Colon (tissue), 2 donors: ENCODE measurements at regions not wholly inside any gene's neighbourhood (a gene's known extent, or its start where the extent isn't known, plus 50 kb on each side); places are given as distances from the start of the nearest gene placed in this dataset.

Experiments used
- FAIRE-seq: peaks from 2 replicates; lab custom pipeline; 2012; peaks lifted over from hg19 to GRCh38; lab: Jason Lieb, UNC
- donor health status: control.
- donor health status: control.

DNA sequence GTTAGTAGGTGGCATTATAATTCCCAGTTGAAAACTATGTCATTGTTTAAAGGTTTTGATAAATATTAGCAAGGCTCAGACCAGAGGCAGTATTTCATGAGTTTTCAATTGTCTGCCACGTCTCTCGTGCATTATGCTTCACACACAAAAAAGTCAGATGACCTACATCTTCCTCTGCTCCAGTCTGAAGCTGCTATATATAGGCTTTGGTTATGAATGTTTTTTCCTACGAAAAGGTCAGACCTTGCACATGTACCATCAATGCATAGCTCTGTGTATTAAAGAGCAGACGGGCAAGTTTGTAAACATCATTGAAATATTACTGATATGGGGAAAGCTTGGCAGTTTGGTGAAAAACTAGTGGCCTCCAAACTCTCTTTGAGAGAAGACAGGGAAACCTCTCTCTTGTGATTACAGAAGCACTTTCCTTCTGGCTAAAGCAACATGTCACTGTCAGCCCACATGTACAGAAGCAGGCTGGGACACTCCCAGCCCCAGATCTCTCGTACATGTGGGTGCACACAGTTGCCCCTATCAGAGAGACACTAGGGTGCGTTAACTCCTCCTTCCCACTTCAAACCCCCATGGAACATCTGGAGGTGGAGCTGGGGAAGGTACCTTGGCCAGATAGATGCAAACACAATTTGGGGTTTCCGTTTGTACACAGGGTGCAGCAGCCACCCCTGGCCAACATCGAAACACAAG, 184.0 kb upstream of the BCL6 start:
- FAIRE-seq: no peak

DNA sequence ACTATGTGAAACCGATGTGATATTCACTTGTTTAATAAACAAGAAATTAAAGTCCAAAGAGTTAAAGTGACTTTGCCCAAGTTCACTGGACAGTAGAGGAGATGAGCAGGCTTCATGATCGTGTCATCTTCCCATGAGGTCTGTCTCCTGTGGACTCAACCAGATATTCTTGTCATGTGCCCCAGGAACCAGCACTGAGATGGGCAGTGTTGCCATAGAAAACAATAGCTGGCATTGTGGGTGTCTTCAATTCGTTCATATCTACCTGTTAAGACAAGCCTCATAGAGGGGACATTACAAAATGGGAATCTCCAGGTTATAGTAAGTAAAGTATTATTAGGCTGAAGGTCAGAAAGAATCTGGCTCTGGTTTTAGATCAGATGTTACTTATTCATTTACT, 184.8 kb upstream of the BCL6 start:
- no peak for FAIRE-seq

DNA sequence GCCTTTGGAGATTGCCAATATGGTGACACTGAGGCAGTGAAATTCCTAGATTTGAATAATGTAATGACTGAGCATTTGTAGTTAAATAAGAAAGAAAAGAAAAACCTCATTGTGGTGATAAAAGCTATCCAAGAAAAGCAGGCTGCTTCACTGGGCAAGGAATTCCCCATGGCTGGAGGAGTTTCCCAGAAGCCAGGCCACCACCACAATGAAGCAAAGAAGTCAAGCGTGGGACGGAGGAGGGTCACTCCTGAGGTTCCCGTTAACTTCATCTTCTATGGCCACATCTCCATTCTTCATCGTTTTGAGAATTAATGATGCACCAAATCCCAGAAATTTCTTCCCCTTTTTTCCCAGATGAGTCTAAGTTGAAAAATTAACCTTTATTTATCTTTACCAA, 185.8 kb upstream of the BCL6 start:
- FAIRE-seq: no peak

DNA sequence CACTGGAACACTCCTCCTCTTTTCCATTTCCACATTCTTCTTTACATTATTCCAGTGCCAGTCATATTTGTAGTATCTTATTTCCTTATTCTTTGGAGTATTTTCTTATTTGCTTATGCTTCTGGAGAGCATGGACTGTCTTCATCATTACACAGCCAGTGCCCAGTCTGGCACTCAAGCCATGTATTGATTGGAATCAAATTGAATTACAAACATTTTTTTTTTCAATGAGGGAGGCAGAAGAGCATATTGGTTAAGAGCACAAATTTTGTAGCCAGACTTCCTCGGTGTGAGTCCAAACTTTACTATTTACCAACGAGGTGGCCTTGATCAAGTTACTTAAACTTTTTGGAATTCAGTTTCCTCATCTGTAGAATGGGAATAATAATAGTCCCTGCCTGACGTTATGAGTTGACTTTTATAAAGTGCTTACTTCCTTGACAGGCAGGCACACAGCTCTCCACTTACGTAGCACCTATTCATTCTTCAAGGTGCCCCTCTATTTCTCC, 186.6 kb upstream of the BCL6 start:
- FAIRE-seq: no peak

DNA sequence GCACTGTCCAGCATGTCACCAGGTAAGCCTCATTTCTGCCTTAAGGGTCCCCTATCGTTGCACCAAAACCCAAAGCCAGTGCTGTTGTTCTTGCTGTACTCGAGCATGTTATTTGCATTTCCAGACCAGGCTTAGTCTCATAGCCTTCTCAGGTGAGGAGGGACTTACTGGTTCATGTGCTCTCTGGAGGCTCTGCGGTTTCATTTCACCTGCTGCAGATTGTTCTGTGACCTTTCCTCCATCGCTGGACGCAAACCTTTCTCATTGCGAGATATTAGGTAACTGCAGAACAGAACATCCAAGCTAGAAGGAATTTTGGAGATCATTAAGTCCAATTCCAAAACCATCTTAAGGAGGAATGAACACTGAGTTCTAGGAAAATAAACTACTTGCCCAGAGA, 187.3 kb upstream of the BCL6 start:
- FAIRE-seq: no peak

DNA sequence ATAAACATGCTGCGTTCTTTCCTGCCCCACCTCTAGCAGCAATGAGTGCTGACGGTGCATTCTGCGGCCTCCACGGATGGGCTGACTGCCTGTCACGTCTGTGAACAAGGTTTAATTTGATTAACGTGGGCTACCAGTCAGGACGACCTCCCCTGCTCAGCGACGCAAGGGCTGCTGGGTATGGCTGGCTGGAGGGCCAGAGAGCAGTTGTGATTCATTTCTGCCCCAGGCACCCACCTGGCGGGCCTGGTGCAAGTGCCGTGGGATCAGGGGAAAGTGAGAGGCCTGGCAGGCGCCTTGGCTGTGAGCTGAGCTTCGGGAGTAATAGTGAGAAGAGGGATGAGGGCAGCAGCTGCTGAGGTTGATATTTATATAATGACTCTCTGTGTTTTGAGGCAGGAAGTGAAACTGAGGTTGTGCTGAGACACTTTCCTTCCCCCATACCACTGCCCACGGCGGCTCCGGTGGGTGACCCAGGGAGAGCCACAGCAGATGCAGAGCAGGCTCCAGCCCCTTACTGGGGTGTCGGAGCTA, 190.4 kb upstream of the BCL6 start:
- no peak for FAIRE-seq

DNA sequence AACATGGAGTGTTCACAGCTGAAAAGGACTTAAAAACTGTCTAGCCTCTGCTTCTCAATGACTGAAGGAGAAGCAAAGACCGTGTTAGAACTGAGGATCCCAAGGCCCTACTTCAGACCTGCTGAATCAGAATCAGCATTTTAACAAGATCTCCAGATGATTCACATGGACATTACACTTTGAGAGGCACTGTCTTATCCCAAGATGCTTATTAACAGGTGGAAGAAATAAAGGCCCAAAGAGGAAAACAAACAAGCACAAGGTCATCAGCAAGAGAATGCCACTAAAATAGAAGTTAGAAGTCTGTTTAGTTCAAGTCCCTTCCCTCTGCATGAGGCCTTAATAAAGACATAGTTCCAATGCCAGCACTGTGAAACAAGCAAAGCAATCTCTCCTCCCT, 191.4 kb upstream of the BCL6 start:
- no peak for FAIRE-seq

DNA sequence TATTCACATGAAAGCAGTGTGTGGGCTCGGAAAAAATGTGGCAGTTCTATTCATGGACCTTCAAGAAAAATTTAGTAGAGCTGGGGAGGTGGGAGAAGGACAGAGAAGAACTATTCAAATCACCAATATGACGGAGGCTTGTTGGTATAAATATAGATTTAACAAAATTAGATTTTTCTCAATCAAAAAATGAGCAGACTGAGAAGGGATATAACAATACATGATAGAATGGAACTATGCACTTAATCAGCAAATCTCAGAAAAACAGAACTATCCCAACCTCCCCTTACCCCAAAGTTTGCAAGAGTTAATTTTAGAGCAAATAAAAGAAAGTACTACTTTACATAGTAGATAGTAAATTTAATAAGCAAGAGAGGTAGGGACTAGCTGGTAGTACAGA, 194.6 kb upstream of the BCL6 start:
- FAIRE-seq: no peak

DNA sequence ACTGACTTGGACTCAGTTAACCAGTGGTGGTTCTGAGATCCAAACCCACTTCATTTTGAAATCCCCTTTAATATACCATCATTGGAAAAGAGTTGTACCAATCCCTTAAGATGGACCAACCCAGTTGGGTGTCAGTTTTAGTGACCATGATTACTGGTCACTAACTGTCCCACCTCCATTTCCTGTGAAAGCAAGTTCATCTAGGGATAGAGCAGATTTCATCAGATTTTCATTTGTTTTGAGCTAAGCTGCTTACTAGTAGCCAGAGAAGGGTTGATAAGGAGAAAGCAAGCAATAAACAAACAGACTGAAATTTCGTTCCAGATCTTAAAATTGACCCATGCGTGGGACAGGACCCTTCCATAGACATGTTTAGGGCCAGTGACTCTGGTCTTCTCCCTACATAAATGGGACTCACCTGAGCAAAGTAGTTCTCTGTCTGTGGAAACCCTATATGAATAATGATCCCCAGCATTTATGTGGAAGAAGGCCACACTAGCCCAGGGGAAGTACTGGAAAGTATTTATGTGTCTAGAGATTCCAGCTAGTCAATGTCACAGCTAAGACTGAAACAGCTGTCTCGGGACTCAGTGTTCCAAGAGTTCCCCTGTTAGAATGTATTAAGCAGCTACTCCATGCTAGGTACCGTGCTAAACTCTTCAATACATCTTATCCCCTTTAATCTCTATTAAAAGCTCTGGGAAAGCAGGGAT, 196.0 kb upstream of the BCL6 start:
- no peak for FAIRE-seq

DNA sequence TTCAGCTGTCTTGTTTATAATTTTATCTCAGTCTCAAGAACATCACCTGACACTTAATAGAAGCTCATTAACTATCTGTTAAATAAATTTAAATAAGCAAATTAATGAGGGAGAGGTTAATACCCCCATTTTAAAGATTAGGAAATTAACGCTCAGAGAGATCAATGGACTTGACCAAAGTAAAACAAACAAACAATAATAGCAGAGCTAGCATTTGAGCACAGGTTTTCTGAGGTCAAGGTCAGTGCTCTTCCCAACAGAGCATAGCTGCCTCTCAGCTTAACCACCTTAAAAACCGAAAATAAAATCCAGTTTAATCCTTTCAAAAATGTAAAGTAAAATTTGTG, 196.6 kb upstream of the BCL6 start:
- no peak for FAIRE-seq

DNA sequence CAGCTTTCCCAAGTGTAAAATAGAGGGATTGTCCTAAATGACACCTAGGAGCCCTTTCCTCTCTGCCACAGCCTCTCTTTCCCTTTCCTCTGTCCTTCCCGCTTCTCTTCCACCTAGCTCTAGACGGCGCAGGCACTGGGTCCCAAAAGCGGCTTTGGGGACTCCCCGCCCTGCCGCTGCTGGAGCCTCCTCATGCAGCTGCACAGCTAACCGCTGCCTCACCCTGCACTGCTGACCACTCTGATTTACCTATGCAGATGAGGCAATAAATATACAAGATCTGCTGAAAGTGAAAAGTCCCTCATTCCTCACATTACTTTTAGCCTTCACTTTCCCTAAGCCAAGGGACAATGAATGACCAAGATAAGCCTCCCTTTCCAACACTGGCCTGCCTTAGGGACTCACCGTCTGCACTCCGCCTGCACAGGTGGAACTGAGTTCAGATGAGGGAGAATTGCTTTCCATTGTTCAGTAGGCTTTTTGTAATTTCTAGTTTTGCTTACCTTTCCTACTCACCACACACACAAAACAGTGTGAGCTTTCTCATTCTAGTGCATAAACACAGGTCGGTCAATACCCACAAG, 197.5 kb upstream of the BCL6 start:
- no peak for FAIRE-seq

DNA sequence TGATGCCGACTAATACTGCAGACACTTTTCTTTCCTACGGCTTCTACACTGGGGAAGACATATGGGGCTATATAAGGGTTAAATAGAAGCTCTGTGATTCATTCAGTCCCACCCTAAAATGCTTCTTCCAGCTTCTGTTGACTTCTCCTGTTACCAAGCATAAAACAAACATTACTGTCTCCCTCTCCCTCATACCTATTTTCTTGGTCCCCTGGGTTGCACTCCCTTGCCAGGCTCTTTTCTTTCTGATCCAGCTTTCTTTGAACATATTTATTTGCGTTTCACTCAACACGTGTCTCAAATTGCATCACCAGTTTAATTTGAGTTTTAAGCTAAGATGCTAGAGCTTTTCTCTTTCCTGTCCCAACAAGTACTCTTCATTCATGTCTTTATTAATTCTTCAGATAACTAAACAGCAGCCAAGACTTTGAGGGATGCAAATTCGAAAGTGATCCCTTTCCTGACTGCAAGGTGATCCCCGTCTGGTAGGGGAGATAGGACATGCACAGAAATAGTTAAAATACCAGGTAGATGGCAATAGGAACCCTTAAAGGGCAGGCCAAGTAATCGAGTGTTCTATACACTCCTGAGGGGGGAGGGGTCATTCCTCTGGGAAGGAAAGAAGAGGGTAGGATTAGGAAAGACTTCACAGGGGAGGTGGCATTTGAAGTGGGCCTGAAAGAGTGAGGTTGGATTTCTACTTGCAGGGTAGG, 198.6 kb upstream of the BCL6 start:
- no peak for FAIRE-seq

DNA sequence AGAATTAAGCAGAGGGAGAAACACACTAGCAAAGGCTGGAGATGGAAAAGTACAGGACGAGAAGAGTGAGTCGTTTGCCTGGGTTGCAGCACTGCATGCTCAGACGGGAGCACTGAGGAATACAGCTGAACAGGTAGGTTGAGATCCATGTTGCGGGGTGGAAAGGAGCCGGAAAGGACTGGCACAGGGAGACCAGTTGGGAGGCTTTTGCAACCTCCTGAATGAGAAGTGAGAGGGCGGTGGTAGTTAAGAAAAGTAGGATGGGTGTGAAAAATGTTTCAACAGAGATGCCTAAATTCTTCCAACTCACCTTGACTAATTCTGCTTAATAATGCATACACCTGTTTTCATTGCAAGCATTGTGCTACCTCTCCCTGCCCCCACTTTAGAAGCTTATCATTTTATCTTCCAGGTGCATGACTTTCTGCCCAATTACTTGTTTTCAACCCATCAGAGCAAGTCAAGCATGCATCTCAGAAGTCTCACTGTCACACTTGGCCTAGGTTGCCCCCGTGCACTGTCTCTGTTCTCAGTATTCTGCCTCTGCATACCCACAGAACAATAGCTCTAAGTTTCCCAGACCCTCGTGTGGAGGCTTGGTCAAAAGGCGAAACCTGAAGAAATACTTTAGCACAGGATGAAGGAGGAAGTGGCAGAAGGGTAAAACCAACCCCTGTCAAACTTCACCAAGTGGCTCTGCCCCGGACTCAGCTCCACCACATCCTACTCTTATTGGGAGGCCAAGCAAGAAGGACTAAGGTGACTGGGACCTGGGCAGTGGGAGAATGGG, 199.3 kb upstream of the BCL6 start:
- no peak for FAIRE-seq

DNA sequence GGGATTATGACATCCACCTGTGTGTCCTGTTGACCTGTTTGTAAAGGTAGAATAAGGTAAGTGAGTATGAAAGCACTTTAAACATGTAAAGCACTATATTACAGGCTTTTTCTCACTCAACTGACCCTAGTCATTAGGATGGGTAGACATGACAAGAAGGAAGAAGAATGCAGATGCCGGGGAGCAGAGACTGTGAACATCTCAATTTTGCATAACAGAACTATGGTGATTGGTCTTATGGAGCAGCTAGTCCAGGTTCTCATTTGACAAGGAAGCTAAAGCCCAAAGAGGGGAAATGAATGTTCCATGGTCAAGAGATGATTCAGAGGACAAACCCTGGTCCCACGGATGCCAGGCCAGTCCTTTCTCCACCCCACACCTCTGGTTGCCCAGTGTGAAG, 200.1 kb upstream of the BCL6 start:
- no peak for FAIRE-seq

DNA sequence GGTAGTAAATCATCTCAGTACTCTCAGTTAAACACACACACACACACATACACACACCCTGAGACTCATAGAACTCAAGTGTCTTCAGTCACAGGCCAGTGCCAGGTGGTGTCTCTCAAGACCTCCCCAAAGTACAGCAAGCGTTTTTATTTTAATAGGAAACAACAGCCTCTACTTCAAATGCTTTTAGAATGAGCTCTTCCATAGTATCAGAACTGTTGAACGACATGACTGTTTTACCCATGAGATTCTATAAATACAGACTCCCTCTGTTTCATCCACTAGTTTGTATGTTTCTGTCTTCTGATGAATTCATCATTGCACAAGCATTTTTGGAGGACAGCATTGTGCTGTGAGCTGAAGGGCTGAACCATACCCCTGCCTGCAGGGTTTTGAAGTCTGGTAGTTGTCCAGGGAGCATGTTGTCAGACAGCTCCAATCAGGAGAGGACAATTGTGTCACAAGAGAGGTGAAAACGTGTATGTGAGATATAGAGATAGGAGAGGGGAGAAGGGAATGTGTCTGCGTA, 201.0 kb upstream of the BCL6 start:
- no peak for FAIRE-seq

DNA sequence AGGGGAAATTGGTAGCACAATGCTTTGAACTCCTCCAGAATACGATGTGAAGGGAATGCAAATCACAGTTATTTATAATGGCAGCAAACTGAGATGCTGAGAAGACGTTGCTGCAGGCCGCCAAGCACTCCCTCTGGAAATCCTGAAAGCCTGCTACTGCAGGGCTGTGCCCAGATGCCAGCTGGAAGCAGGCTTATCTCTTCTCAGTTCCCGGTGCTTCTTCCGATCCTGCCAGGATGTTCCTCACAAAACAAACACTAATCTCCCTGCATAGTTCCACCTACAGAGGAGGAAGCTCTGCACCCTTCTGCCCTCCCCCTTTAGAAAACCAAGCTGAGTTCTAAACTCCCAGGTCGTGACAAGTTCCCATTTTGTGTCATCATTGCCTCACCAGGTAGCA, 201.7 kb upstream of the BCL6 start:
- no peak for FAIRE-seq

DNA sequence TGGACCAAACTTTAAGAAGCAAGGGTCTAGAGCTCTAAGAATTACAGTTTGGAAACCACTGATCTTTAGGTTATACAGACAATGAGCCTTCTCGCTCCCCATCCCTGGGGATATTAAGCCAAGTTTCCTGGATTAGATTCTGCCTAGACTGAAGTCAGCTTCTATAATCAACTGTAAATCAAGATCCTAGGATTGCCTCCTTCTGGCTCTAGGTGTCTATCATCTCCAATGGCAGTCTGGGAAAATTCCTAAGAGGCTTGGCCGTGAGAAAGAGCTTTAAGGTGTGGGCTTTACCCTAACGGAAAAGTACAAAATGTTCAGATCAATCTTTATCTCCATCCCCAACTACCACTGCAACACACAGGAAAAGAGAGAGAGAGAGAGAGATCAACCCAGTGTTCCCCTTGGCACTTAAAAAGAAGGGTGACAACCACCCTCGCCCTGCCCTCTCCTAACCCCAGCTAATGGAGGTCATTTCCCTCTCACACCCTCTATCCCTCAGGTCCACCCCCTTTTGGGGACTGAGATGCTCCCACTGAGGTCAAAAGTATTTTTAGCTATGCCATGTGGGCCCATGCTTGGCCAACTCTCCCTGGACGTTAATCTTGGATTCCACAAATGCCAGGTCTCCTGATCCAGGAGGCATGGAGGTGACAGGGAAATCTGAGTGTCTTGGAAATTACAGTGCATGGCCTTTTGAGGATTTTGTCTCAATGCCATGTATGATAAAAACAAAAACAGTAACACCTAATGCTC, 202.8 kb upstream of the BCL6 start:
- no peak for FAIRE-seq

DNA sequence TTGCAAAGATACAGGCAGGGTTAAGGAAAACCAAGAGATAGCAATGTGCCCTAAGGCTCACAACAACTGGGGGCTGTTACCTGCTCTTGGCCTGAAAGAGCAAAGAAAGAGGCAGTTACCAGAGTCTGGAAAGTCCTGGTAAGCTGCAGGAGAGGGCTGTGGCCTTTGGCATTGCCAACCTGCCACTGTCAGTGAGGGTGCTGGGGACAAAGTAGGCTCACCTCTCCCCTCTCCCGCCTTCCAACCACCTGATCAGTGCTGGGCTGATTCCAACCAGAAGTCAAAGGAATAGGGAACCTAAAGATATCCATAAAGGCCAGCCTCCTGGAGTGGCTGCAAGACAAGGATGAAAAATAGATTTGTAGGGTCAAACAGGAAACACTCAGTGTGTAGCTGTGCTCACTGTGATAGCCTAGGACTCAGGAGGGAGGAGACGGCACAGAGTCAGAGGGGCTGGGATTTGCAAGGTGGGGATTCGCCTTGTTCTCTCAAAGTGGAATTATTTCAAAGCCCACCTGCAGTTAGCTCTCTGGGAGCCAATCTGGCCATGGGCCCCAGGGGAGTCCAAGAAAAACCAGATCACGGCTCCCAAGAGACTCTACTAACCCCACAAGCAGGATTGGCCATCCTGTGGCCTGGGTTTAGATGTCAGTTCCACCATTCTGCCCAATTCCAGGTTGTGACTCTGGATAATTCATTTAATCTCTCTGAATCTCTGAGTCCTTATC, 204.0 kb upstream of the BCL6 start:
- FAIRE-seq: no peak

DNA sequence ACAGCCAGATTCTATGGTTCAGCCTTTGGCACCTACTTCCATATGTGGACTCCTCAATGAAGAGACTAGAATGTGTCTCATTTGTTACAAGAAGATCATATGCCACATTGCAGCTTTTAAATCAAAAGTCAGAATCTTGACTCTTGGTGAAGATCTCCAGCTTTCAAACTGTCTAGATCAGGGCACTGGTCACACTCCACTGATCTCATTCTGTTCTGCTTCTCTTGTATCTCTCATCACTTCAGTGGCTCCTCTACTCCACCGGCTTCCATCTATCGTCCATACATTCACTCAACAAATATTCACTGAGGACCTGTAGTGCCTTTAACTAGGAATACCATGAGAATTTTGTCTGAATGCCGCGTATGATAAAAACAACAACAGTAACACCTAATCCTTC, 203.3 kb upstream of the LPP start:
- FAIRE-seq: no peak
